IMR-90 (cell line): ENCODE measurements at regions not wholly inside any gene's neighbourhood (a gene's known extent, or its start where the extent isn't known, plus 50 kb on each side); places are given as distances from the start of the nearest gene placed in this dataset.

Experiments used
- ATAC-seq: fragments of 200-7000 bp; cut with Tn5 transposase; 2 replicates; pipeline ENCODE4 v1.9.1; 2020; ENCODE audit warnings: low read depth, mild to moderate bottlenecking, moderate library complexity
- BruUV-seq: library from RNA; stranded (reverse); fragments of 400-500 nt; replicated peaks from 2 replicates; lab custom pipeline; 2021; lab: Mats Ljungman, UMichigan
- CTCF ChIA-PET: fragments of 300-600 bp; formaldehyde crosslinking; extraction: SDS; loops from one replicate; lab custom pipeline; 2021; ENCODE audit warnings: antibody characterized with exemption; lab: Yijun Ruan, JAX
- POLR2A ChIA-PET: fragments of 300-600 bp; sonication (Branson Sonifier 250); formaldehyde crosslinking; loops from one replicate; lab custom pipeline; 2022; ENCODE audit warnings: antibody characterized with exemption; ENCODE audit not compliant: unreplicated experiment; lab: Charles Lee
- DNase-seq: peaks from one replicate; pipeline ENCODE4 v3.0.0; 2013
- H2AFZ ChIP-seq: replicated peaks from 2 replicates; pipeline ENCODE3; 2013; ENCODE audit warnings: low read length, mild to moderate bottlenecking; ENCODE audit not compliant: poor library complexity
- H2AK5ac ChIP-seq: 2 replicates; pipeline ENCODE4 v1.6.1; 2013; ENCODE audit warnings: low read depth, low read length, inconsistent platforms
- H2AK9ac ChIP-seq: replicated peaks from 2 replicates; pipeline ENCODE3; 2013; ENCODE audit warnings: mild to moderate bottlenecking, low read depth, low read length, moderate library complexity; ENCODE audit not compliant: poor library complexity
- H2BK120ac ChIP-seq: 2 replicates; pipeline ENCODE4 v1.6.1; 2013; ENCODE audit warnings: low read depth, low read length, inconsistent platforms
- H2BK15ac ChIP-seq: 3 replicates; pipeline ENCODE4 v1.6.1; 2013; ENCODE audit warnings: low read depth, low read length, inconsistent platforms
- H2BK20ac ChIP-seq: 2 replicates; pipeline ENCODE4 v1.6.1; 2013; ENCODE audit warnings: low read depth, mild to moderate bottlenecking, inconsistent platforms, low read length, moderate library complexity
- H2BK5ac ChIP-seq: 2 replicates; pipeline ENCODE4 v1.6.1; 2013; ENCODE audit warnings: mild to moderate bottlenecking, low read depth, low read length, inconsistent platforms; ENCODE audit not compliant: poor library complexity, severe bottlenecking
- H3K14ac ChIP-seq: replicated peaks from 2 replicates; pipeline ENCODE4 v1.6.1; 2013; ENCODE audit warnings: low read depth, low read length, inconsistent platforms
- H3K18ac ChIP-seq: 2 replicates; pipeline ENCODE4 v1.6.1; 2013; ENCODE audit warnings: low read depth, low read length, control low read depth
- H3K23ac ChIP-seq: 2 replicates; pipeline ENCODE4 v1.6.1; 2013; ENCODE audit warnings: low read depth, low read length, inconsistent platforms
- H3K27ac ChIP-seq: 2 replicates; pipeline ENCODE4 v1.5.1; 2013; ENCODE audit warnings: mild to moderate bottlenecking, control low read depth, low read length; ENCODE audit not compliant: insufficient read depth
- H3K27me3 ChIP-seq: 2 replicates; pipeline ENCODE4 v1.6.1; 2013; ENCODE audit warnings: low read length; ENCODE audit not compliant: control insufficient read depth, insufficient read depth
- H3K36me3 ChIP-seq: 2 replicates; pipeline ENCODE4 v1.6.1; 2013; ENCODE audit warnings: low read length, mixed read lengths; ENCODE audit not compliant: control insufficient read depth, insufficient read depth
- H3K4ac ChIP-seq: 2 replicates; pipeline ENCODE4 v1.6.1; 2013; ENCODE audit warnings: low read depth, low read length, inconsistent platforms
- H3K4me1 ChIP-seq: 2 replicates; pipeline ENCODE4 v1.6.1; 2013; ENCODE audit warnings: low read length, mixed read lengths; ENCODE audit not compliant: control insufficient read depth, insufficient read depth
- H3K4me2 ChIP-seq: 2 replicates; pipeline ENCODE4 v1.6.1; 2013; ENCODE audit warnings: low read depth, mild to moderate bottlenecking, control low read depth, low read length, moderate library complexity
- H3K4me3 ChIP-seq: 2 replicates; pipeline ENCODE4 v1.5.1; 2013; ENCODE audit warnings: low read depth, mild to moderate bottlenecking, control low read depth, low read length, moderate library complexity; ENCODE audit not compliant: insufficient read depth
- H3K56ac ChIP-seq: 2 replicates; pipeline ENCODE4 v1.6.1; 2013; ENCODE audit warnings: low read length, inconsistent platforms; ENCODE audit not compliant: insufficient read depth; ENCODE audit errors: extremely low read depth
- H3K79me1 ChIP-seq, 2 experiments: 2 replicates each; pipeline ENCODE4 v1.6.1; 2013; ENCODE audit warnings: low read length in 2 of 2, inconsistent platforms in 1 of 2, low read depth in 1 of 2
- H3K9ac ChIP-seq: 2 replicates; pipeline ENCODE4 v1.6.1; 2013; ENCODE audit warnings: low read depth, low read length, control low read depth
- H3K9me1 ChIP-seq: 2 replicates; pipeline ENCODE4 v1.6.1; 2013; ENCODE audit warnings: low read length, inconsistent platforms; ENCODE audit not compliant: insufficient read depth
- H3K9me3 ChIP-seq: 2 replicates; pipeline ENCODE4 v1.6.1; 2013; ENCODE audit warnings: low read length; ENCODE audit not compliant: control insufficient read depth, insufficient read depth
- H4K20me1 ChIP-seq: 2 replicates; pipeline ENCODE4 v1.6.1; 2013; ENCODE audit warnings: low read length, inconsistent platforms; ENCODE audit not compliant: insufficient read depth
- H4K5ac ChIP-seq: 2 replicates; pipeline ENCODE4 v1.6.1; 2013; ENCODE audit warnings: mild to moderate bottlenecking, low read depth, low read length, control low read depth
- H4K8ac ChIP-seq, 2 experiments: 2 replicates each; pipeline ENCODE4 v1.6.1; 2013; ENCODE audit warnings: low read depth in 2 of 2, low read length in 2 of 2, control low read depth in 1 of 2, inconsistent platforms in 1 of 2
- H4K91ac ChIP-seq: 2 replicates; pipeline ENCODE4 v1.6.1; 2013; ENCODE audit warnings: low read depth, low read length, inconsistent platforms; ENCODE audit not compliant: insufficient read depth
- CHD1 ChIP-seq: IDR thresholded peaks from 2 replicates; pipeline ENCODE4 v1.6.1; 2012; ENCODE audit warnings: low read depth, low read length, improper control_type of control experiment
- WGBS, 2 experiments: methylation state at CpG; one replicate each; pipeline versions ENCODE4 v1.1.5 to v1.1.7; 2013; ENCODE audit warnings: missing lambda C conversion rate in 2 of 2; ENCODE audit not compliant: insufficient read length in 1 of 2; ENCODE audit errors: extremely low coverage in 2 of 2; 5-methylcytosine and 5-hydroxymethylcytosine counted together
- dilution Hi-C: fragments of 300-500 bp; cut with HindIII; formaldehyde crosslinking; loops from one replicate; pipeline ENCODE4 v1.14.3; 2018; ENCODE audit warnings: low sequenced_read_pairs; ENCODE audit not compliant: unreplicated experiment
- in situ Hi-C: fragments of 300-500 bp; cut with MboI; formaldehyde crosslinking; loops from 3 replicates; pipeline ENCODE4 v1.14.3; 2019; ENCODE audit warnings: low sequenced_read_pairs, inconsistent platforms, mixed read lengths
- intact Hi-C: fragments of 100-400 bp; cut with micrococcal nuclease; formaldehyde crosslinking; loops from 2 replicates; pipeline ENCODE4 v1.10.0; 2022

GRCh38 chr3:34858067-34858660 lies 781.2 kb upstream of the ARPP21 start:
- Histone ChIP-seq H2BK15ac (no peak overlapping the region), H4K8ac (no peak overlapping the region), H4K20me1 (no peaks in the 10 kb centered on the region), H2BK120ac (no peak overlapping the region), H2BK5ac (no peak overlapping the region), H3K4me3 (no peak overlapping the region), H3K56ac (no peak overlapping the region), H3K4me1 (no peaks in the 10 kb centered on the region), H3K27me3 (no peaks in the 10 kb centered on the region), H2AFZ (no peak overlapping the region), H3K9me3 (peaks cover 11% of the 10 kb centered on the region), H3K9ac (no peak overlapping the region), H2BK20ac (no peak overlapping the region), H3K36me3 (no peaks in the 10 kb centered on the region), H3K23ac (no peak overlapping the region), H4K91ac (no peak overlapping the region), H3K14ac (no peak overlapping the region), H3K79me1 (no peaks in the 10 kb centered on the region), H2AK9ac (no peak overlapping the region), H2AK5ac (no peak overlapping the region), H4K5ac (no peak overlapping the region), H3K27ac (no peak overlapping the region), H3K4ac (no peak overlapping the region), H3K4me2 (no peak overlapping the region), H3K18ac (no peak overlapping the region), H3K9me1 (no peaks in the 10 kb centered on the region)
- intact Hi-C loops (no loop called here), in situ Hi-C loops (no loop called here), dilution Hi-C loops (no loop called here)
- no peak for TF ChIP-seq CHD1
- ChIA-PET CTCF (no interaction called here), POLR2A (no interaction called here)
- no peak for DNase-seq
- WGBS, 2 experiments, result 17% methylated on average over 1 of the region's 3 CpGs; no CpG with 5 or more reads in 1 of the 2 experiments
- no TSS peak for BruUV-seq
- ATAC-seq, result no peak
